ENCODE measurements at regions not wholly inside any gene's neighbourhood (a gene's known extent, or its start where the extent isn't known, plus 50 kb on each side); places are given as distances from the start of the nearest gene placed in this dataset.
"Not testable (repeated sequence)": the region's sequence is repeated elsewhere in the genome, so short reads cannot be mapped to it uniquely, and the experiment has no call there.

GRCh38 chr6:125639466-125640020 lies 109.9 kb upstream of the HEY2 start:
- TF ChIP-seq CTCF (IDR thresholded peaks at IDR 0.05), result no peak
- no peak for DNase-seq (ENCODE audit: low spot score)
- Histone ChIP-seq H3K4me3 (no peak overlapping the region), H3K27ac (no peak overlapping the region)

GRCh38 chr6:125640441-125641150 lies 108.8 kb upstream of the HEY2 start:
- Histone ChIP-seq H3K27ac (no peak overlapping the region), H3K4me3 (no peak overlapping the region)
- DNase-seq (ENCODE audit: low spot score), result no peak
- no peak for TF ChIP-seq CTCF (IDR thresholded peaks at IDR 0.05)

GRCh38 chr6:125643967-125644661 lies 105.3 kb upstream of the HEY2 start:
- not testable (repeated sequence) for H3K27ac ChIP-seq; DNase-seq (ENCODE audit: low spot score); H3K4me3 ChIP-seq

GRCh38 chr6:125647391-125647790 lies 102.0 kb upstream of the HEY2 start:
- Histone ChIP-seq H3K4me3 (no peak overlapping the region), H3K27ac (no peak overlapping the region)
- no peak for TF ChIP-seq CTCF (IDR thresholded peaks at IDR 0.05)
- DNase-seq (ENCODE audit: low spot score), result no peak

GRCh38 chr6:125653752-125654151 lies 95.7 kb upstream of the HEY2 start:
- DNase-seq (ENCODE audit: low spot score); H3K27ac ChIP-seq; H3K4me3 ChIP-seq: not testable (repeated sequence)

GRCh38 chr6:125655511-125655910 lies 93.9 kb upstream of the HEY2 start:
- H3K27ac ChIP-seq, result no peak overlapping the region
- no peak for TF ChIP-seq CTCF (IDR thresholded peaks at IDR 0.05)
- no peak for DNase-seq (ENCODE audit: low spot score)
- no peak overlapping the region for H3K4me3 ChIP-seq

- no peak overlapping the region for H3K27ac ChIP-seq
- H3K4me3 ChIP-seq, result no peak overlapping the region
- no peak for DNase-seq (ENCODE audit: low spot score)
- TF ChIP-seq CTCF (IDR thresholded peaks at IDR 0.05), result no peak
Observed at GRCh38 chr6:125656287-125656870, 93.1 kb upstream of the HEY2 start.

- H3K27ac ChIP-seq, result no peak overlapping the region
- no peak for TF ChIP-seq CTCF (IDR thresholded peaks at IDR 0.05)
- no peak overlapping the region for H3K4me3 ChIP-seq
- no peak for DNase-seq (ENCODE audit: low spot score)
Observed at GRCh38 chr6:125658136-125658535, 91.3 kb upstream of the HEY2 start.
